HG02852 (cell line): ENCODE measurements at regions not wholly inside any gene's neighbourhood (a gene's known extent, or its start where the extent isn't known, plus 50 kb on each side); places are given as distances from the start of the nearest gene placed in this dataset.

Experiments used
- ATAC-seq: cut with Tn5 transposase; IDR thresholded peaks from one replicate; pipeline ENCODE4 v1.9.1; 2021; ENCODE audit warnings: mild to moderate bottlenecking, moderate library complexity; ENCODE audit not compliant: unreplicated experiment

DNA sequence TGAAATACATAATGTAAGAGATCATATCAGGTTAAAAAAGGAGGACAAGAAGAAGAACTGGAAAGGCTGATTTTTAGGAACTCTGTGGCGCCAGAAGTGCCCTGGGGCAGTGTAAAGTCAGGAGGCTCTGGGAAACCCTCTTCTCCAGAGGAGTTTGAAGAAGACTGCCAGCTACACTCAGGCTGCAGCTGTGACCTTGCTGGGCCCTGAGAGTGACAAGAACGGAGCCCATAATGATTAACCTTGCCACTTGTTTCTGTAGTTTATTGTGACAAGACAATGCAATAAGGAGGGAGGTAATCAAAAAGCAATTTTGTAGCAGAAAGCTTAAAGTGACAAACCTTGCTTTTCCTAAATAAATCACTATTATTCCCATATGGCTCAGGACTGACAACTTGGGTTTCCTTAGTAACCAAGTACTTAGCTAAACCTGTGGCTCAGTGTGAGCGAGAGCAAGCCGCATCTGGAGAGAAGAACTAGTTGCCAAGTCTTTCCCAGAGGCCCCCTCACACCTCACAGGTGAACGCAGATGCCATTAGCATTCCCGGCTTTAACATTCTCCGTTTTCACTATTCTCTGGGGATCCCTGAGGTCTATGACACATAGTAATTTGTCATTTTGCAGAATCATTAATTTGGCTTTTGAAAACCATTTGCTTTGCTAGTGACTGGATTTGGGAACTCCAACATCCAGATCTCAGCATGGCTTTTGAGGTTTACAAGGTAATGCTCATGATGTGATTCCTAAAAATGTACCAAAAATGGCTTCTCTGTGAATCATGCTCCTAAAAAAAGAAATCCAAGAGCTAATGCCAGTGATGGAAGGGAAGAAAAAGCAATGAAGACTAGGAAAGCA lies 115.9 kb downstream of the OMA1 start:
- no peak for ATAC-seq

DNA sequence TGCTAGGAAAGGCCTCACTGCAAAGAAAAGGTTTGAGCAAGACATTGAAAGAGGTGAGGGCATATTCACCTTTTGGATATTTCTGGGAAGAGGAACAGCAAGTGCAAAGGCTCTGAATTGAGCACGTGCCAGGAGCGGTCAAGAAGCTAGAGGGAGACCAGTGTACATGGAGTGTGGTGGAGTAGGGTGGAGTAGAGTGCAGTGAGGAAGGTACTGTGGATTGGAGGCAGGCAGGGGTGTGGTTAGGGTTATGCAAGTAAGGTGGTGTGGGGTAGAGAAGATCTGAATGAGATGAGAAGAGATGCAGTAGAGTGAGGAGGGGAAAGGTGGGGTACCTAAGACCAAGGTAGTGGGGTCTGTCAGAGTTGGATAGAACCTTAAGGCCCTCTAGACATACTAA lies 119.6 kb downstream of the OMA1 start:
- no peak for ATAC-seq

DNA sequence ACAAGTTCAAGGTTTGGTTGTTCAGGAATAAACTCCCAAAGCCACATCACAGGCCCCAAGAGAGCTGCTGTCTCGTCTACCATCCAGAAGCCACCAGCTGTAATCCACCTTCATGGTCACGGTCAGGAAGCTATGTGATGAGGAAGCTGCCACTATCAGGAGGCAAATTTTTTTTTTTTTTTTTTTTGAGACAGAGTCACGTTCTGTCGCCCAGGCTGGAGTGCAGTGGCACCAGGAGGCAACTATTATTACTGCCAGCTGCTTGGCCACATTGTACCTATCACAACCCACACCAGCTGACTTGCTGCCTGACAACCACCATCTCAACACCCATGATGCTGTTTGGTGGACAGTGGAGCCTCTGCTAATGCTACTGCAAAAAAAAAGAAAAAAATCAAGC lies 124.1 kb downstream of the OMA1 start:
- ATAC-seq: no peak

DNA sequence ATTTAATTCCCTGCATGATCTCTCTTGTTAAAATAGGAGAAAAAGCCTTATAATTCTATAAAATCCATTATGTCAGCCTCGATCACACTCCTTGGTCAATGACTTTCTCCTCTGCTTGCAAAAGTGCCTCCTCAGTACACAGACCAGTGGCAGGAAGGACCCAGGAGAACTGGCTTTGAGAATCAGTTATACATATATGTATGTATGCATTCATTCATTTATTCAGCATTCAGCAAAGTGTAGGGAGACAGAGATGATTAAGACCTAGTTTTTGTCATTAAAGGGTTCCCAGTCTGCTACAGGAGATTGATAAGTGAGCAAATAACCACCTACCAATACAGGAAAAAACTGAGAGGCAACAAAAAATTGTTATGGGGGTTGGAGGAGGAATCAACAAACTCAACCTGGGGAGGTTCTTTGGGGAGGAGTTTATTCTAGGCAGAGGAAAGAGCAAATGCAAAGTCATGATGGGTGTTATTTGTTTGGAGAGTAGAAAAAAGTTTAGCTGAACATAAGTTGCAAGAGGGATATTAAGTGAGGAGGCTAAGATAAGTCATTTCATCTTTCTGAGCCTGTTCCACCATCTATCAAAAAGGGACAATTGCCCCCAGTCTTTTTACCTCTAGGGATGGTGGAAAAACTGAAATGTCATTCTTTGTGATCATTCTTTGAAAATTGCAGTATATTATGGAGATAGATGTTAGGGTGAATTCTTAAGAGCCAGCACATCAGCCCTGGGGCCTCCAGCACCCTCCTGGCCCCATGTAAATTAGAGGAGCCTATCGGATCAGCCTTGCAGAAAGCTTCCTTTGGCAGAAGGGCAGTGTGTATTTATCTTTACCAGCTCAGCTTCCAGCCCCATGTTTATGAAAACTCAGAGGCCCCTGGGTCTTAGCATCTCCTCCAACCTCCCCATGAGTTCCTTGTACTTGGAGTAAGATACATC lies 128.0 kb downstream of the OMA1 start:
- ATAC-seq: no peak

DNA sequence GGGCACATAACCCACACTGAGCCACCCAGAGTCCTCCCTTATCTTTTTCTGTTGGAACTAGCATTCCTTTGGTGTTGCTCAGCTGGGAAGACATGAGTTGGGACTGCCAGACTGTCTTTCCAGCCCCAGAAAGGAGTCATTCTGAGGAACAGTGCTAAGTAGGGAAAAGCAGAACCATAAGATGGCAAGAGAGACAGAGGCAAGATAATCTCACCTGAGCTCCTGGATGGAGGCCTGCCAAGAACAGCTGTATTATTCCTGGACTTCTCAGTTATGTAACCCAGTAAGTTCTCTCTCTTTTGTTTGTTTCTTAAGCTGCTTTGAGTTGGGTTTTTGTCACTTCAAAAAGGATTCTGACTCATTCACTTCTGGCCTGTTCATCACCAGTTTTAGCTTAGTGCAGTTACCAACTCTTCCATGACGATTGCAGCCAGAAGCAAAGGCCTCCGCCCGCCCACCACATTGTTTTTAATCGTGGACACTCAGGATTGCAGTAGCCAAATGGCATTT lies 134.4 kb downstream of the OMA1 start:
- no peak for ATAC-seq

DNA sequence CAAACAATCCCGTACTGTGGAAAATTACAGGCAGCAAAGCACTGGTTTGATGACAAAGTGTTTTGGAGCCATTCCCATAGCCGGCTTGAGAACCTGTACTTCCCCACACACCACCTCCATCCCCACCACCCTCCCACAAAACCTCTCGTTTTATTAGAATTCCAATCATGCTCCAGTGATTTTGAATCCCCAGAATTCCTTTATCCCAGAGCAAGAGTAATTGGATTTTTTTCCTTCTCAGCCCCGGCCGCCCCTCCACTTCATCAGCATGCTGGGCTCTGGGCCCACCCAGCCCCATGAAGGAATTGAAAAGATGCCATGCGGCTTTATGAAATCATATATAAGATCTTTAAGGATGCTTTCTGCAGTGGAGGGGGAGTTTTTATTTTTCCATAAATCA lies 136.6 kb downstream of the OMA1 start:
- no peak for ATAC-seq

DNA sequence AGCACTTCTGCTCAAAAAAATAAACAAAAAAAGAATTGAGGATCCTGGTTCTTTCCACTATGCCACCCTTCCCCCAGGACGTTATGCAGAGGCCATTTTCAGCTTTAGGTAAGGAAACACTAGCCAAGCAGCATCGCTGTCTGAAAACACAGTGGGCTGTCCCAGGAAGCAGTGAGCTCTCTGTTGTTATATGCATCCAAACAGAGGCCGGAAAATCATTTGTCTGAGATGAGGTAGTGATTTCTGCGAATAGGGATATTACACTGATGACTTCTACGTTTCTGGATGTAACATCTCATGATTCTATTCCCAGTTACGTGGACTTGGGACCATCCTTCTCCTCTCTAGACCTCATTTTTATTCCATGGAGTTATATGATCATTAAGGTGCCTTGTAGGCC lies 137.2 kb downstream of the OMA1 start:
- ATAC-seq: no peak

DNA sequence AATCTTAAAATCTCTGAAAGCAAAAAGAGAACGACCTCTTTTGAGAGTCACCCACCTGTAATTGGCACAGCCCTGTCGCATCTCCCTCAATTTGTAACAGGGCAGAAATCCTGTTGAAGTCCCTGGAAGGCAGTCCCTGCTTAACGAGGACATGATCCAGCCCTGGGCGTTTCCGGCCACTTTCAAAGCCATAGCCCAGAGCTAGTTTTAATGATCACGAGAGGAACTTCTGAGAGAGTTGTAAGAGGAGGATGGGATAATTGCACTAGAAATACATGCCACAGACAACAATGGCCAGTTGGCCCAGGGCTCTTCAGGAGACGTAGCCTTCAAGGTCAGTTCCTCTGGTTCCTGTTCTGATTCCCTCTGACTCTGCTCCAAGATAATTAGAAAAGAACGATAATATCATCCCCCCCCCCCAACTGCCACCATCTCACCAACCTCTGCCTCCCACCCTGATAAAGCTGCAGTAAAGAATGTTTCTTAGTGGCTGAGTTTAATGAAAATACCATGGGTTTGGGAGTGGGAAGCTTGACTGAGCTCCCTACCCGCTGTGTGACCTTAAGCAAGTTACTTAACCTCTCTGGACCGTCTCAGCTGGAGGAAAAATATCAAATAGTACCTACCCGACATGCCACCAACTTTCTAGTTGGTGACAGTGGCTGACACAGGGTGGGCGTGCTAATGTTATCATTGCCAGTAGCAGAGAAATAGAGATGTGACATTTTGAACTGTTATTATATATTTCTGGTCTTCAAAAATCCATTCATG lies 140.0 kb downstream of the OMA1 start:
- ATAC-seq: no peak

DNA sequence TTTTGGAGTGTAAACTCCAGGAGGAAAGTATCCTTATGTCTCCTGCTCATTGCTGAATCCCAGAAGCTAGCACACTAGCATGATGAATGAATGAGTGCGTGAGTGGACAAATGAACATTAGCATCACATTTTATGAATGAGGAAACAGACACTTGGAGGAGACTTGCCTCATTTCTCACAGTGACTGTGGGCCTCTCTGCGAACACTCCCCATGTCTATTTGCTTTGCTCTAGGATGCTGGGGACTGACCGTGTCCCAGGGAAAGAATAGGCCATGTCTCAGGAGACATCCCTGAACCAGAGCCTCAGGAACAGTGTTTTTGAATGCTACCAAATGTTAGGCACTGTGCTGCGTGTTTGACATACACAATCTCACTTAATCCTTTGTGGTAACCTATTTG lies 140.9 kb downstream of the OMA1 start:
- ATAC-seq: no peak

DNA sequence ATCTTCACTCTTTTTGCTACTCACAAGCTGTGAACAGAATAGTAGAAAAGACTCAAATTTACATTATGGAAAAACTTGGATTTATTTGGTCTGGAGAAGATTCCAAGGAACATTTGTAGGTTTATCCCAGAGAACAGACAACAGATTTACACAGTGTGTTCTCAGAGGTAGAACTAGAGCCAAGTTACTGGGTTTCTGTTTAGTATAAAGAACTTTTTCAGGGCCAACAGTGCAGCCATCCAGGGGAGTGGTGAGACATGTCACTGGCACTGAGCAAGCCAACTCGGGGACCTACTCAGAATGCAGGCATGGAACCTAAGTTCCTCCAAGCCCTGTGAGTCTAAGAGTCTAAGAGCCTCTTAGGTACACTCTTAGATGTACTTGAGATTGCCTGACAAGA lies 142.6 kb downstream of the OMA1 start:
- ATAC-seq: no peak

DNA sequence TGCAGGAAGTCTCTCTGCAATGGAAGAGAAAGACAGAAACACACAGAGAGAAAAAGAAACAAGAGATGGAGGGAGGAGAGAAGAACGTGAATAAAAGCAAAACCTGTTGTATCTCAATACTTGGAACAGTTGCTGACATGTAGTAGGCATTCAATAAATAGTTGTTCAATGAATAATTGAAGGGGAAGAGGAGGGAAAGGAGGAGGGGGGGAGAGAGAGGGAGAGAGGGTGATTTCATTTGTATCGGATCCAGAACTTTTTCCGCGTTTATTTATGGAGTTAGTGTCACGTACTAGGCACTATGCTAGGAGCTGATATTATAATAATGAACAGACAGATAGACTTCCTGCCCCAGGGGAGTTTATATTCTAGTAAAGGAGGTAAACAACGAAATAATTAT lies 144.1 kb downstream of the OMA1 start:
- no peak for ATAC-seq

DNA sequence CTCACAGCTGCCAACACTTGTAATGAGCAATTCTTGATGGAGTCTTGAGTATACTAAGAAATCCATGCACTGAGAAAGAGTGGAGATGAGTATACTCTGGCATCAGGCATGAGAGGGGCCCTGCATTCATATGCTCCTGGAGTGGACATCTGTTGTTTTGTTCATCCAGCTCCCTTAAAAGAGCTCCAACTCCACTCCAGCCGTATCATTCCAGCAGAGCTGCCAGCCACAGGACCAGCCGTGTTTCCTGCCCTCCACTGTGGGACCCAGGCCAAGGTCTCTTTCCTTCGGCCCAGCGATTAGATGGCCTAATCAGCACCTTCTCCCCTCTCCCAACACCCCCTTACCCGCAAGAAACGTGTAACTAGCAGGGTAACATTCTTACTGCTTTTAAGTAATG lies 144.5 kb downstream of the OMA1 start:
- no peak for ATAC-seq

DNA sequence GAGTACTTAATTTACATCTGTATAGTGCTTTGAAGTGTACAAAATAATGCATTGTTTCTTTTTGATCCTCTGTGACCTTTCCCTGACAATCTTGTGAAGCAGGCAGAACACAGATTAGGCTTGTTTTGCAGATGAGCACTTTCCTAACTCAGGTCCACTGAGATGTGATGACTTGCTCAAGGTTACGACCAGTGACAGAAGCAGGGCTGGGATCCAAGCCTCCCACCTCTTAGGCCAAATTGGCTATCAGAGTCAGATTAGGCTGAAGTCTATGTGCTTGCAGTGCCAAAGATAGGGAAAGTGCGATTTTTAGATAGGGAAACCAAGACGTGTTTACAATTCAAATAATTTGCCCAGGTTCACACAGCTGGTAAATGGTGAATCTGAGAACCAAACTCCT lies 147.3 kb downstream of the OMA1 start:
- ATAC-seq: no peak

DNA sequence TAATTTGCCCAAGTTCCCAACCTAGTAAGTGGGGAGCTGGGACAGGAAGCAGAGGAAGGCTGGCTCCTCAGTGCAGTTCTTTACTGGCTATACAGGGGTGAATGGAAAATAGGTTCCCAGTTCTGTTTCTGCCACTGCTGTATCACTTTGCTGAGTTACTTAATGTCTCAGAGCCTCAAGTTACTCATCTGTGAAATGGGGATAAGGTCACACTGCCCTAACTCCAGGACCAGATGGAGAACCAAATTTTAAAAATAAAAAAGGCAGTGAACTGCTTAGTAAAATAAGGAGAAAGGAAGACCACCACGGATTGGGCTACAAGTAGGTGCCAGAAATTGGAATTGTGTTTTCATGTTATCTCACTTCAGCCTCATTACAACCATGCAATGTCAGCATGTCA lies 147.8 kb downstream of the OMA1 start:
- no peak for ATAC-seq

DNA sequence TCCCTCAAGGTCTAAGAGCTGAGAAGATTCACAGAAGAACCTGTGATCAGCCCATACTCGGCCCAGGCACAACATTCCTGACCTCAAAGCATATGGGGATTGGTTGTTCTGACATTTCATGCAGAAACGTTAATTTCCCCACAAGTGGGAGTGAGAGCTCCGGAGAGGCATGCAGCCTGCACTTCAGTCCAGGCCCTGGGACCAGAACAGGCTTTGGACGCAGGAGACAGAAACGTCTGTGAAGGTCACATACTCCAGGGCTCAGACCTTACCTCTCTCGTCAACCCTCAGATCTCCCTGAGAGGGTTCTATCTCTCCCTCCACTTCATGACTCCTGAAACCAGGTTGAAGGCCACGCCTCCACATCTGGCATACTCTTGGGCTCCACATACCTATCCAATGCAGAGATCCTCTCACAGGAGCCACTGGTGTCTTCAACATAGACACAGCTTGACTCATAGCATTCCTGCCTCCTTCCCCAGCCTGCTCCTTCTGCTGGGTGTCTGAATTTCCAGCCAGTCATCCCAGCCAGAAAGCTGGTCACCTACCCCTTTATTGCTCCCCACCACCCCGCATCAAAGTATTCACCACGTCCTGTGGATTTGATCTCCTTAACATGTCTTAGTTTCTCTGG lies 149.2 kb downstream of the OMA1 start:
- no peak for ATAC-seq

DNA sequence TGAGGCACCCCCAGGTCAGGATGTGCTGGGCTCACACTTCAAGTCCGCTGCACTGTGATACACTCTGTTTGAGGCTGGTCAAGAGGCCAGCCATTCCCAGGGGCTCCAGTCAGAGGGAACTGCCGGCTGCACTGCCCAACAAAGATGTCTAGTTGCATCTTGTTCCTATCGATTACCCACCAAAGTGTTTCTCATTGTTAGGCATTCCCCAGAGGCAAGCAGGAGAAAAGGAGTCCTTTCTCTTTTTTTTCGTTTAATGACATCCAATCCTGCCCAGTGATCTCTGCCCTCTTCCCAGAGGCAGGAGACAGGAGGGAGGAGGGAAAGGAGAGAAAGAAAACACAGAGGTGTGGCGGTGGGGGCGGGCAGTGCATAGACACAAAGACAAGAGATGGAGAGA lies 150.4 kb downstream of the OMA1 start:
- ATAC-seq: no peak

DNA sequence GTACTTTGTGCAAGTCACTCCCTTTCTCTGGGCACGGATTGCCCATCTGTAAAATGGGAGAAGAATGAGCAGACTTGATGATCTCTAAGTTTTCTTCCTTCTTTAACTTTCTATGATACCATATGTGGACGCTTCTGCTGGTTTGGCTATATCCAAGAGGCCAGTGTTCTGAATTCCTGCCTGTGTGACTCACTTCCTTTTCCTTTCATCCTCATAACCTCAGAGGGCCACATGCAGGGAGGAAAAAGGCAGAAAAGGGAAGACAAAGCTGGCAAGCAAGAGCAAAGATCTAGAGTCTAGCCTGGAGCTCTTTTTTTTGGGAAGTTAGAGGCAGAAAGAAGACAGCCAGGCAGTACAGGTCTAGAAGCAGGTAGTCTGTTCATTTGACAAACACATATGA lies 151.2 kb downstream of the OMA1 start:
- no peak for ATAC-seq

DNA sequence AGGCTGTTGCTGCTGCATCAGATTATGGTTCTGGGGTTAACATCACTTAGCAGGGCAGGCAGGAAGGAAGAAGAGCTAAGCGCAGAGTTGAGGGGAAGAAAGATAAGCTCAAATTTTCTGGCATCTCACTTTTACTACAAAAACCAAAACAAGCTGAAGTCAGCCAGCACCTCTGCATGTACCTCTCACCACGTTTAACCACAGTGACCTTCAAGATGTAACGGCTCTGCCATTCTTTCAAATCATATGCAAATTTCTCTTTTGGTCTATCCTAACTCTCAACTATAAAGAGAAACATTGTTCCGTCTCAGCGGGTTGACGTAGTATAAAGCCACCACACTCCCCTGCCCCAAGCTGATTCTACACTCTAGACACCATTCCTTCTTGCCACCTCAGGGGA lies 154.4 kb downstream of the OMA1 start:
- no peak for ATAC-seq

DNA sequence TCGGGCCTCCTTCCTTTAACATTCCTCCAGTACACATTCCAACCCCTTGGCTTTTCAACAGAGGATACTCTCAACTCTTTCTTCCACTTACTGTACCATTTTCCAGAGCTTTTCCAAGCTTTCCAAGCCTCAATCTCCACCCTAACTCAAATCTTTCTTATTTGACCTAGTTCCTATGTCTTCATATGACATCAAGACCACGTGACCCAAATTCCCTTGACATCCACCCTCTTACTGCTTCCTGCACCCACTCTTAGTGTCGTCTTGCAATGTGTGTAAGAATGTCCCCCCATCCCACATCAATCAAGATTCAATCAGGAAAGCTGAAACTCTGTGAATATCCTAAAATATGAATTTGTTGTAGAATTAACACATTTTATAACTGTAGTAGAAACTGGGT lies 155.0 kb downstream of the OMA1 start:
- ATAC-seq: no peak

DNA sequence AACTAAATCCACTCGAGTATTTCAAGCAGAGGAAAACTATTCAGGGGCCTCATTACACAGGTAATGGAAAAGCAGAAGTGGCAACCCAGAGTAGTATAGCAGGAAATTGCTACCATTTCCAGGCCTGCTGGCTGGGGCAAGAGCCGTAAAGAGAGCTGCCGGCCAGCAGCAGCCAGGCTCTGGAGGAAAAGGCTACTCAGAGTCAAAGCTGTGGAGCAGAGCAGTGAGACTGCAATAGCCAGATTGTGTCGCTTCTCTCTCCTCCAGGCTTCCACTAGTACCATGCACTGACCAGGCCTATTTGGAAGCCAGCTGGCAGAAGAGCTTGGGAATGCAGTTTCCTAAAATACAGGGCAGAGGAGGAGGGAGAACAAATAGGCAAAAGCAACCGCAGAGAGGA lies 155.5 kb downstream of the OMA1 start:
- ATAC-seq: no peak

DNA sequence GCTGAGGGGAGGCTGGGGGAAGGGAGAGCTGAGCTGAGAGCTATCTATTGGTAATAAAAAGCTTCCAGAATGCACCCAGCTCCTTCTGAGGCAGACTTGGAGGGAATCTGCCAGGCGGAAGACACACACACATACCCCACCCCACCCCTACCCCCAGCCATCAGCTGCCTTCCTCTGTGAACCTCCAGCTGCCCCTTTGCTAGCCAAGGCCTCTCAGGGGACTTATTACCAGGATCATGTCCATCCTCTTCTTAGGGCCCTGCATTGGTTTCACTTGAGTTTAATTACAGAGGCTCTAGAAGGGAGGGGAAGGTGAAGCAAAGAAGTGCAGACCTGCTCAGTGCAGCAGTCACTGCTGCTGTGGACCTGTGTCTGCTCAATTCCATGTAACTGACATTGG lies 156.4 kb downstream of the OMA1 start:
- no peak for ATAC-seq
